HUES64 (cell line): ENCODE measurements at regions not wholly inside any gene's neighbourhood (a gene's known extent, or its start where the extent isn't known, plus 50 kb on each side); places are given as distances from the start of the nearest gene placed in this dataset.
"Not testable (repeated sequence)": the region's sequence is repeated elsewhere in the genome, so short reads cannot be mapped to it uniquely, and the experiment has no call there.

Experiments used
- H3K27ac ChIP-seq: 2 replicates; pipeline ENCODE4 v1.7.0; 2013; ENCODE audit warnings: low read depth, low read length, inconsistent platforms
- H3K27me3 ChIP-seq: 2 replicates; pipeline ENCODE4 v1.6.1; 2013; ENCODE audit warnings: mild to moderate bottlenecking, low read length; ENCODE audit not compliant: insufficient read depth
- H3K36me3 ChIP-seq: 2 replicates; pipeline ENCODE4 v1.6.1; 2013; ENCODE audit warnings: mild to moderate bottlenecking, low read length; ENCODE audit not compliant: insufficient read depth
- H3K4me1 ChIP-seq: 2 replicates; pipeline ENCODE4 v1.6.1; 2013; ENCODE audit warnings: mild to moderate bottlenecking, low read length, moderate library complexity; ENCODE audit not compliant: insufficient read depth
- H3K4me3 ChIP-seq: 2 replicates; pipeline ENCODE4 v1.5.1; 2013; ENCODE audit warnings: mild to moderate bottlenecking, low read length, moderate library complexity
- H3K9ac ChIP-seq: 2 replicates; pipeline ENCODE4 v1.6.1; 2013; ENCODE audit warnings: mild to moderate bottlenecking, low read depth, low read length
- H3K9me3 ChIP-seq: 2 replicates; pipeline ENCODE4 v1.6.1; 2013; ENCODE audit warnings: low read depth, low read length; ENCODE audit not compliant: insufficient read depth
- WGBS: fragments of 150-250, 120-280 bp; methylation state at CpG from one replicate; pipeline ENCODE4 v1.1.7; 2013; ENCODE audit warnings: missing lambda C conversion rate; 5-methylcytosine and 5-hydroxymethylcytosine counted together

DNA sequence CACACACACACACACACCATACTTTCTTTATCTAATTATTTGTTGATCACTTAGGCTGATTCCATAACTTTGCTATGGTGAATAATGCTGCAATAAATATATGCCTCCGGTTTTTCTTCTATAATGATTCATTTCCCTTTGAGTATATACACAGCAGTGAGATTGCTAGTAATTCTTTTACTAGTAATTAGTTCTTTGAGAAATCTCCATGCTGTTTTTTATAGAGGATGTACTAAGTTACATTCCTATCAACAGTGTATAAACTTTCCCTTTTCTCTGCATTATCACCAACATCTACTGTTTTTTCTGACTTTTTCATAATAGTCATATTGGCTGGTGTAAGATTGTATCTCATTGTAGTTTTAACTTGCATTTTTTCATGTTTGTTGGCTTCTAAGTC lies 1405.1 kb downstream of the PCDH9 start:
- Histone ChIP-seq H3K27ac (no peak overlapping the region), H3K9me3 (no peaks in the 10 kb centered on the region)
- WGBS, result no CpG with 5 or more reads among the region's 1 CpG

DNA sequence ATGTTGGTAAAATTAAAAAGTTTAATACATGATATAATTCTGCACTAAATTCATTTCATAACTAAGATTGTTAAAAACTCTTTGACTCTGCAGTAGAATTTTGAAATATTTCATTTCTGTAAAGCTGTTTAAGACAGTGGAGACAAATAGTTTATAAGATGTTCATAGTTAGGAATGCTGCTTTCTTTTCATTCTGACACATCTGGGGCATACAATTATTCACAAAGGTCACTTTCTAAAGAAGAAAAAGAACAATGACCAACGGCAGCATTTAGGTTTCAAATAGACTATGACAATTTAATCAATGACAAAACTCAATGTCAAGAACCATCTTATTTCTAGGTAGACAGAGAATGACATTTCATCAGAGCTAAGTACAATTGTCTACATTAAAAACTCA lies 1422.1 kb downstream of the PCDH9 start:
- WGBS, result 90% methylated on average over 1 of the region's 1 CpG
- no peak overlapping the region for H3K4me3 ChIP-seq
- H3K4me1 ChIP-seq, result no peaks in the 10 kb centered on the region
- H3K9me3 ChIP-seq, result peaks cover 7% of the 10 kb centered on the region
- no peaks in the 10 kb centered on the region for H3K36me3 ChIP-seq
- H3K27ac ChIP-seq, result no peak overlapping the region
- H3K27me3 ChIP-seq, result no peaks in the 10 kb centered on the region
- H3K9ac ChIP-seq, result no peak overlapping the region

More for the DNA sequence above, 1405.1 kb downstream of the PCDH9 start:
- no peaks in the 10 kb centered on the region for H3K36me3 ChIP-seq
- no peaks in the 10 kb centered on the region for H3K27me3 ChIP-seq
- H3K9ac ChIP-seq, result no peak overlapping the region
- H3K4me1 ChIP-seq, result no peaks in the 10 kb centered on the region
- H3K4me3 ChIP-seq, result no peak overlapping the region

DNA sequence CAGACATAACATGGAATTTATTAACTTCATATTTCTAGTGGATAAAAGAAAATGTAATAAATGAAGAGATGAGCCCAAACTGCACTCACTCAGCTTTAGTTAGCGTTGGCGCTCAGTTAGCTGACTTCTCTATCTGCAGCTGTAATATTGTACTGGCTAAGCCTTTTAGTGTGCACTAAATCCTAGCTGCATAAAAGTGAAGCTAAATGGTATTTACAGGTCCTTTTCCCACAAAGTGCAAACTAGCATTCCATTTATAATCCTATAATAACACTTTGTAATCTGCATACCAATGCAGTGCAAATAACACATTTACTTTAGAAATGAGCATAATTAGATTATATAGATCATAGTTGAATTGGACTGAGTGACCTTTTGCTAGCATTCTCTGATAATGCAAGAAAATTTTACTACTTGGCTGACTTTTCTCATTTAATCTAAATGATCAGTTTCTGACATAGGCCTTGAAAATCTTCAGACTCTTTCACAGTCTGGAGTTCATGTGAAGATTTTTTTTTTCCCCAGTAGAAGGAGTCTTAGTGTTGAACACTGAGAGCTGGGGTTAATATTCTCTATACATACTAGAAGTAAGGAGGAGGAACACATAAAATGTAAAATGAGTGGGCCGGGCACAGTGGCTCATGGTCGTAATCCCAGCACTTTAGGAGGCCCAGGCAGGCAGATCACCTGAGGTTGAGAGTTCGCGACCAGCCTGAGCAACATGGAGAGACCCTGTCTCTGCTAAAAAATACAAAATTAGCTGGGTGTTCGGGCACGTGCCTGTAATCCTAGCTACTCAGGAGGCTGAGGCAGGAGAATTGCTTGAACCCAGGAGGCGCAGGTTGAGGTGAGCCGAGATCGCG lies 1426.4 kb downstream of the PCDH9 start:
- H3K27me3 ChIP-seq, result no peaks in the 10 kb centered on the region
- no peaks in the 10 kb centered on the region for H3K4me1 ChIP-seq
- 94% methylated on average over 12 of the region's 12 CpGs for WGBS
- H3K9ac ChIP-seq, result no peak overlapping the region
- H3K36me3 ChIP-seq, result no peaks in the 10 kb centered on the region
- H3K27ac ChIP-seq, result no peak overlapping the region
- H3K9me3 ChIP-seq, result no peaks in the 10 kb centered on the region
- H3K4me3 ChIP-seq, result no peak overlapping the region

DNA sequence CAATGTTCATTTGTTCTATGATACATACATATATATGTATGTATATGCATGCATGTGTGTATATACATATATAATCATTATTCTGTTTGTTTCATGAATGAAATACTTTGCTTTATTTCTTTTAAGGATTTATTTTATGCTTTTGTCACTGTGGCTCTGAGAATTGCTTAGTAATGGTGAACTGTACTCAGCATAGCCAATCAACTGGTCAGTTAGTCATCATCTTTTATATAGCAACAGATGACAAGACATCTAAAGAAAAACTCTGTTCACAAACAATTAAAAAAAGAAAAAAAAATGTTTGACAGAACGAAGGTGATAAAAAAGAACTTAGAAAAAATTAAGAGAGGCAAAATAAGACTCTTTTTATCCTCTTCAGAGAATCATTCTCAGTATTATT lies 1440.3 kb downstream of the PCDH9 start:
- no CpG with 5 or more reads among the region's 1 CpG for WGBS
- no peaks in the 10 kb centered on the region for H3K36me3 ChIP-seq

DNA sequence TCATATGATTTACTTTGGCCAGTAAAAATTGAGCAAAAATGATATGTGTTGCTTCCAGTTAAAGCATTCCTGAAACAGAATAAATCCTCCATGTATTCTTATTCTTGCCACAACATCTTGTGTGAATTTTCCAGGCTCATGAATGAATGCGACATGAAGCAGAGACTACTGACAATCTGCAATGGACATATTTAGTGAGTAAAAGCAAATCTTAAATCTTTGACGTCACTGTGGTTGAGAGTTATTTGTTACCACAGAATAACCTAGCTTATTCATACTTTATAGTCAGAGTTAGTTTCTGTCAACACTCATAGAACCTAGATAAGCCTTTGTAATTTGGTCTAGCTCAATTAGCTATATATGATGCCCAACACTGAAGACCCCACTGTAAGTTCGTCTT lies 1443.1 kb downstream of the PCDH9 start:
- Histone ChIP-seq H3K27me3 (no peaks in the 10 kb centered on the region), H3K9me3 (no peaks in the 10 kb centered on the region), H3K9ac (no peak overlapping the region), H3K4me1 (no peaks in the 10 kb centered on the region), H3K27ac (no peak overlapping the region), H3K36me3 (no peaks in the 10 kb centered on the region), H3K4me3 (no peak overlapping the region)
- WGBS, result 92% methylated on average over 2 of the region's 3 CpGs

More for the DNA sequence above, 1440.3 kb downstream of the PCDH9 start:
- H3K27ac ChIP-seq, result no peak overlapping the region
- no peaks in the 10 kb centered on the region for H3K9me3 ChIP-seq
- no peaks in the 10 kb centered on the region for H3K27me3 ChIP-seq
- H3K4me3 ChIP-seq, result no peak overlapping the region
- H3K9ac ChIP-seq, result no peak overlapping the region
- no peaks in the 10 kb centered on the region for H3K4me1 ChIP-seq

DNA sequence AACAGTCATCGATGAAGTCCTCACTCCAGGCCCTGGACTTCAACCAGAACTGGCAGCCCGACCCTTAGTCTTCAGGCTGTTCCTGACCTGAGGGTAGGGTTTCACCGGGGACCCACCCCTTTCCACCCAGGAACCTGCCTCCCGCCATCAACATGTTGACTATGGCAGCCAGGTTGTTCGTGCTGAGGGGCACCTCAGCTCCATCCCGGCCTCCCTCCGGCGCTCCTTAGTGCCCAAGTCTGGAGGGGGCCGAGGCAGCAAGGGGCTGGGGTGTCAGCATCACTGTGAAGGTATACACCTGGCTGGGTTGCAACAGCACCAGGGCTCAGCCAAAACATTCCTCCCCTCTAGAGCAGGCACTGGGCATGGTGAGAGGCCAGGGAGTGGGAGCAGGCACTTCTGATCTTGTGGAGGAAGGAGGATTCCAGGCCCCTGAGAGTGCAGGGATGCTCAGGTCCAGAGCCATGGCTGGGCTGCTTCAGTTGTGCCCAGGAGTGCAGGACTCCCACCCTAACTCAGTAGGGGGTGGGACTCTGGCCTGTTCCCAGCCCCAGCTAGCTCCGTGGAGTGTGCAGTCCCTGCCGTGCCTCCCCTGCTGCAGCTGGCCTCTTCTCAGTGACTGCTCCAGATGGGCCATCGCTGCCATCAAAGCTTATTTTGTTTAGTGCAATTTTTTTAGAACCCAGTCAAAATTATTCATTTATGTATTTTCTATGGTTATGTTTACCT lies 1445.9 kb downstream of the PCDH9 start:
- no peaks in the 10 kb centered on the region for H3K27me3 ChIP-seq
- H3K4me1 ChIP-seq, result no peaks in the 10 kb centered on the region
- H3K4me3 ChIP-seq, result no peak overlapping the region
- no peak overlapping the region for H3K9ac ChIP-seq
- H3K9me3 ChIP-seq, result no peaks in the 10 kb centered on the region
- no peaks in the 10 kb centered on the region for H3K36me3 ChIP-seq
- WGBS, result 91% methylated on average over 12 of the region's 12 CpGs
- no peak overlapping the region for H3K27ac ChIP-seq

DNA sequence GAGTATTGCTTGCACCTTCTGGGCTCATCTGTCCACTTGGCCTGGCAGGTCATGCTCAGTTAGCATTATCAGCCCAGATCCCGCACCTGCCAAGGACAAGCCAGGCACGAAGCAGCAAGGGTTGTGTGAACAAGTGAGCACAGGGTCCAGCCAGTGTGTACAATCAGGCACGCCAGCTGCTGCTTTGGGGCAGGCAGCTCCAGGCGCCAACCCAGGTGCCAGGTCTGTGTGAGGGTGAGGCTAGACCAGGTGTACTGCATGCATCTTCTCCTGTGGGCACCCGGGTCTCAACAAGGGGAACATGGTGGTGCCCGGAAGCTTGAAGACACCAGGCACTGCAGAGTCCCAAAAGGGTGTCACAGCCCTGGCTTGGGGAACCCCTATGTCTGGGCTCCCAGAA lies 1446.8 kb downstream of the PCDH9 start:
- Histone ChIP-seq H3K27ac (no peak overlapping the region), H3K4me3 (no peak overlapping the region), H3K27me3 (no peaks in the 10 kb centered on the region), H3K9me3 (no peaks in the 10 kb centered on the region), H3K36me3 (no peaks in the 10 kb centered on the region), H3K9ac (no peak overlapping the region), H3K4me1 (no peaks in the 10 kb centered on the region)
- WGBS, result 94% methylated on average over 6 of the region's 6 CpGs

DNA sequence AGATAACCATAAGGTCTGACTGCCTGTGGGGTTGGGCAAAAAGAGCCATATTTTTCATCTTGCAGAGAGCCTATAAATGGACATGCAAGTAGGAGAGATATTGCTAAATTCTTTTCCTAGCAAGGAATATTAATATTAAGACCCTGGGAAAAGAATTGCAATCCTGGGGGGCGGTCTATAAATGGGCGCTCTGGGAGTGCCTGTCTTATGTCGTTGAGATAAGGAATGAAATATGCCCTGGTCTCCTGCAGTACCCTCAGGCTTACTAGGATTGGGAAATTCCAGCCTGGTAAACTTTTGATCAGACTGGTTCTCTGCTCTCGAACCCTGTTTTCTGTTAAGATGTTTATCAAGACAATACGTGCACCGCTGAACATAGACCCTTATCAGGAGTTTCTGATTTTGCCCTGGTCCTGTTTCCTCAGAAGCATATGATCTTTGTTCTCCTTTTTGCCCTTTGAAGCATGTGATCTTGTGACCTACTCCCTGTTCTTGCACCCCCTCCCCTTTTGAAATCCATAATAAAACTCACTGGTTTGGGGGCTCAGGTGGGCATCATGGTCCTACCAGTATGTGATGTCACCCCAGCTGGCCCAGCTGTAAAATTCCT lies 1458.3 kb downstream of the PCDH9 start:
- not testable (repeated sequence) for H3K27me3 ChIP-seq, H3K4me1 ChIP-seq, H3K27ac ChIP-seq, H3K4me3 ChIP-seq, H3K36me3 ChIP-seq, H3K9ac ChIP-seq
- peaks cover 18% of the 10 kb centered on the region; the same call in 1 of the 2 replicates for H3K9me3 ChIP-seq
- 98% methylated on average over 6 of the region's 6 CpGs for WGBS

DNA sequence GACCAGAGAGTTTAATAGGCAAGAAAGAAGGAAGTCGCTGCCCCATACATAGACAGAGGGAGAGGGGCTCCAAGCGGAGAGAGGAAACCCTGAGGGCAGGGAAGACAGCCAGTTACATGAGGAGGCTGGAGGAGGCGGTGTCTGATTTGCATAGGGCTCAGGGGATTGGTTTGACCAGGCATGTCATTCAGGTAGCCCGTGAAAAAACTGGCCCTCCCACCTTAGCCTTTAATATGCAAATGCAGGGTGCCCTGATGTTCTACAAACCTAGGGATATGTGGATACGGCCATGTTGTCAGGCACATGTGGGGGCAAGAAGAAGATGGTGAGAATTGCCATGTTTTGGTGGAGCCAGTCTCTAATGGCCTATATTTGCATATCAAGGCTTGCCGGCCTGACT lies 1461.6 kb downstream of the PCDH9 start:
- 76% methylated on average over 6 of the region's 6 CpGs for WGBS
- H3K4me1 ChIP-seq, result no peaks in the 10 kb centered on the region; the same call in 1 of the 2 replicates
- no peak overlapping the region for H3K9ac ChIP-seq
- peaks cover 18% of the 10 kb centered on the region; the same call in 1 of the 2 replicates for H3K9me3 ChIP-seq
- H3K36me3 ChIP-seq, result no peaks in the 10 kb centered on the region
- no peak overlapping the region for H3K4me3 ChIP-seq
- H3K27me3 ChIP-seq, result no peaks in the 10 kb centered on the region
- H3K27ac ChIP-seq, result no peak overlapping the region

DNA sequence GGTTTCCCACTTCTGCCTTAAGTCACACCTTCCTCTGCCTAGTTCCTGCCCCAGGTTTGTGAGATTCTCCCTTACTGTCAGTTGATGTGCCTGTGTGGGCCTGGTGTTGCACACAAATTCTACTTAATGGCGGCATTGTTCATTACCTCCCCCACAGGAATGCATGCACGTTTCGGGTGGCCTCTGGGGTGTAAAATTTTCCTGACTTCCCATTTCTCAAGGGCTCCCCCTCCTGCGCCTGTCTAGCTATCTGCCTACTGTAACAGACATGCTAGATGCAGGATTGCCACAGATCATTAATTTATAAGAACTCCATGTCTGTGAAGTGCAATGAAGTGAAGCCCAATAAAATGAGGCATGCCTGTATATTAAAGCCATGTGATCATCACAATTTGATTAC lies 1466.3 kb downstream of the PCDH9 start:
- 93% methylated on average over 4 of the region's 4 CpGs for WGBS
- H3K9ac ChIP-seq, result no peak overlapping the region
- H3K4me3 ChIP-seq, result no peak overlapping the region
- H3K27me3 ChIP-seq, result no peaks in the 10 kb centered on the region
- no peaks in the 10 kb centered on the region; the same call in 1 of the 2 replicates for H3K4me1 ChIP-seq
- no peaks in the 10 kb centered on the region for H3K36me3 ChIP-seq
- no peak overlapping the region for H3K27ac ChIP-seq
- H3K9me3 ChIP-seq, result 0 out of 2 replicates have a peak, but pooled peaks cover under 1% of the 10 kb centered on the region

DNA sequence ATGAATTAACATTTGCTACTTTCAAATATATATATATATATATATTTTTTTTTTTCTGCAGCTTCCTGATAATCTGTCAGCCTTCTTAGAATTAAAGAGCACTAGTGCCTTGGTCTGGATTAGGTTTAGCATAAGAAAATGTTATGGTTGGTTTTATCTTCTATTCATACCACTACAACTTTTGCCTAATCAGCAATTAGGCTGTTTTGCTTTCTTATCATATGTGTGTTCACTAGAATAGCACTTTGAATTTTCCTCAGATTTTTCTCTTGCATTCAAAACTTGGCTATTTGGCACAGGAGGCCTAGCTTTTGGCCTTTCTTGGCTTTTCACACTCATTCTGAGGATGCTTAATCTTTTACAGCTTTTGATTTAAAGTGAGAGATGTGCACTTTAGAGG lies 1468.1 kb downstream of the PCDH9 start:
- Histone ChIP-seq H3K9me3 (0 out of 2 replicates have a peak, but pooled peaks cover 3% of the 10 kb centered on the region), H3K36me3 (no peaks in the 10 kb centered on the region), H3K9ac (no peak overlapping the region), H3K4me1 (no peaks in the 10 kb centered on the region), H3K4me3 (no peak overlapping the region), H3K27me3 (no peaks in the 10 kb centered on the region), H3K27ac (no peak overlapping the region)
